KG1 (cell line): ENCODE measurements at regions not wholly inside any gene's neighbourhood (a gene's known extent, or its start where the extent isn't known, plus 50 kb on each side); places are given as distances from the start of the nearest gene placed in this dataset.

ENCODE experiments used
- DNase-seq: peaks from one replicate; lab custom pipeline; 2025; lab: John Stamatoyannopoulos, UW

DNA sequence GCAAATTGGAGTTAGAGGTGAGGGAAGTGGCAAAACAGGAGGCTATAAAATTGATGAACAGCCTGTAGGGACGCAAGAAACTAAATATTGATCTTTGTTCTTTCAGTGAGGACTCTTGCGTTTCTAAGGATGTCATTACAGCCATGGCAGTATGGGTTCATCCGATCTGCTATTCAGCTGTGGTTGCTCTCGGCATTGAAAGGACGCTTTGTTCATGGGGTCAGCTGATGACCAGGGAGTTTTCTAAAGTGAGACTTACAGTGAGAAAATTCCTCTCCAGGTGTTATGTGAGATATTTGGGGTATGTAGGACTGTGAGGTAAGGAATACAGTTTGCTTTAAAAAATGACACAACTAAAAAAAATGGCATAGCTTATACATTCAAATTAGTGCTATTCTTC lies 52.7 kb upstream of the PELI1 start:
- DNase-seq = no peak

DNA sequence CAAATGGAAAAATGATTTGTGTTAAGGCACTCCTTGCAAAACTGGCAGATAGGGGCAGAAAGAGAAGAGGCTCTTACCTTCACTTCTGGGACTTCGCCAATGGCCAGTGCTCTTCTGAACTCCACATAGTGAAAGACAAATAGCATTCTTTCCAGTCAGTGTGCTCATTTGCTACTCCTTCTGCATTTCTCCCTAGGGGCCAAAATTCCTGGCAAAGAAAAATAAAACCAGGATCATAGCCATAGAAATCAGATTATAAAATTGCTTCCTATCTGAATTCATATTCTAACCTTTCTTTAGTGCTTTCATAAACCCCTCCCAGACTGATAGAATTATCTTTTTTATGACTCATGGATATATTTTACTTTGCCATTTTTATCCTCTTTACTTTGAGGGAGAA lies 56.9 kb upstream of the PELI1 start:
- no peak for DNase-seq

DNA sequence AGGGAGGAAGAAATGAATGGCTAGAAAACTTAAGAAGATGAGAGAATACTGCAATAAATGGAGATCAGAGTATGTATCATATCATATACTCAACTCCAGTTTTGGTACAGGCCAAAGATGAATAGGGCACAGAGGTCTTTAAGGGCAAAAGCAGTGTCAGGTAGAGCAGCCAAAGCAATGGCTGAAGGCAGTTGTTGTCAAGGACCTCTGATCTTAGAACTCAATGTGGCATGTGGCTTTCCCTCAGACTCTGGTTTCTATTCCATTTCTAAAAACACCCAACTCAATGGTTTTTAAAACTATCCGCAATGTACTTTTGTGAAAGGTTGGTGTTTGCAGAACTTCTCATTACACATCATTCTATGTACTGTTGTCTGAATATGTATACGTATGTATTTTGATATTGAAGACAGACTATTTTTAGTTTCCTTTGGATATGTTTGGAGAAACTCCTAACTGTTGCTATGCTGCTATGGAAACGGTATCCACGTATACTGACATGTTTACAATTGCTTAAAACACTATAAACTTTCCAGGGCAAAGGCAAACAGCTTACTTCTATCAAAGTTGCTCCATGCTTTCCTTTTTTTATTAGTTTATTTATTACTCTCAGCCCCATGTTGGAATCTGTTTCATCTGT lies 58.1 kb upstream of the PELI1 start:
- no peak for DNase-seq

DNA sequence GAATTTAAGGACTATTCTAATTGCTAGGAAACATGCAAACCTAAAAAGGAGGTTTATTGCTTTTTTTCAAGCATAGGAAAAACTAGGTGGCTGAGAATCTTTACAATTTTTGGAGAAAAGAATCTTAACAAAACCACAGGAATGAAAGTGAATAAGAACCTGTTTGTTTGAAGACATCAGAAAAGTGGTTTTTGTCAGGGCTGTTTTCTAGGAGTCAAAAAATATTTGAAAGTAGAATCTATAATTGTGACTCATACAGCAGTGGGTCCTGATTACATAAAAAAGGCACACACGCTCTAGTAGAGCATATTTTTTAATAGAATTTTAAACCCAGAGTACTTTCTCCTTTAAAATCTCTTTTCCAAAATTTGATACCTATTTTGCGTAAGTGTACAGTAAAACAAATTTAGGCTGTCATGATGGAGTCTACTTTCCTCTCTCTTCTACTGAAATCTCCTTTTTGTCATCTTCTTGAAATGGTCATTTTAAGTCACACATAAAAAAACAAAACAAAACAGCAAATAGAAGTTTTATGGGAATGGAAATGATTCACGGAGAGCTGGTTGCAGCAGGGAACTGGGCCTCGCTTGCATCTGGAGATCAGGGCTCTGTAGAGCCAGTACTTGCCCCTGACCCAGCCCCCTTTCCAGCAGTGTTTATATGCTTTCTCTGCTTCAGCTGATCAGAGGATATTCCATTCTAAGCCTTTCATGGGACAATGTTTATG lies 59.1 kb upstream of the PELI1 start:
- DNase-seq = no peak

- DNase-seq = no peak
Observed at GRCh38 chr2:64203858-64204632, 59.8 kb upstream of the PELI1 start.

DNA sequence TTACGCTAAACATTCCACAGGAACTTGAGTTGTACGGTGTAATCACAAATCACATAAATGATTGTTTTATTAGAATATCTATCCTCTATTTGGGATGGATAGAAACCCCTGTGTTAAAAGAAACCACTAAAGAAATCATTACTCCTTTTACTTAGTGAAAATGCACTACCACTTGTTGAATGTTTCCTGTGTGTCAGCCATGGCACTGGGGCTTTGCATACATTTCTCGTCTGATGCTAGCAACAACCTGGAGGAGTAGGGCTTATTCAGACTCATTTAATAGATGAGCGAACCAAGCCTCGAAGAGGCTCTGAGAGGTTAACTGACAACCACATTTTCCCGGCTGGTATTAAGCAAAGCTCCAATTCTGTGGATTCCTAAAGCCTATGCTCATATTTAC lies 60.5 kb upstream of the PELI1 start:
- DNase-seq = no peak

DNA sequence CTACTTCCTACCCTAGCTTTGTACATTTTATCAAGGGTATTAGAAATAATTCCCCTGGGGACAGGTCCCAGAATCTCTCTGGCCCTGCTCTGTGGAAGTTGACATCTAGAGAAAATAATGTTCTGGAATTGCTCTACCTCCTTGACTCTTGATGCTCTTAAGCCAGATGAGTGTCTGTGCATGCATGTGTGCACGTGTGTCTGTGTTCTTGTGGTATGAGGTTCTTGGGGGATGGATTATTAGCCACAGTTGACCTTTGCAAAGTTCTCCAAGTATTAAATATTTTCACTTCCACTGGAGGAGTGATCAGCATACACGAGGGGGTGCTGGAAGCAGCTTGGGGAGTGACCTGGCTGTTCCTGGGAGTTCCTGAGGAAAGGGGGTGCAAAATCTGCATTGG lies 61.2 kb upstream of the PELI1 start:
- DNase-seq = no peak

DNA sequence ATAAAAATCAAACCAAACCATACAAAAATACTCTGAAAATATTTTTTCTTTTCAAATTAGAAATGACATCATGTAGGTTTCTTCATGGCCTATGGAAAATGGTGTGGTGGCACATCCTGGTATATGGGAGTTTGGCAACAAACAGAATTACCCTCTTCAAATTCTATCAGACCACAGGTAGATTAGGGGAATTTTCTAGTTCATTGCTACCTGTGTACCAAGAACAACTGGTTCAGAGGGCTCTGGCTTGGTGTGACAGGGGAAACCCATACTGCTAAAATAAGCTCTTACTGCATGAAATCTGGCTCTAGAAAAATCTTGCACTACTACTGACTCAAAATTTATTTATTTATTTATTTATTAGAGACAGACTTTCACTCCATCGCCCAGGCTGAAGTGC lies 63.4 kb upstream of the PELI1 start:
- DNase-seq = no peak

DNA sequence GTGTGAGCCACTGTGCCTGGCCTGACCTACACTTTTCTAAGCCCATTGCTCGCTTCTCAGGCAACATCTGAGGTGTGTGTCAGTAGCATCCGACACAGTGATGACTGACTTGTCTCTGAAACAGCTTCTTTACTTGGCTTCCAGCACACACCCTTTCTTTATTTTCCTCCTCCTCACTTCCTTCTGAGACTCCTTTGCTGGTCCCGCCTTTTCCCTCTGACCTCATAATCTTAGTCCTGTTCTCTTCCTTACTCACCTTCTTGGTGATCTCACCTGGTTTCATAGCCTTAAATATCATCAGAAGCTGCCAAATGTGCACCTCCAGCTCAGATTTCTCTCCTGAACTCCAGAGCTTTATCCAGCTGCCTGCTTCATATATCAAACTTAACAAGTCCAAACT lies 66.6 kb upstream of the PELI1 start:
- DNase-seq = no peak

GRCh38 chr2:64211276-64211921 lies 67.2 kb upstream of the PELI1 start:
- no peak for DNase-seq

- no peak for DNase-seq
Observed at GRCh38 chr2:64212346-64212745, 68.1 kb upstream of the PELI1 start.

GRCh38 chr2:64212801-64213321 lies 68.6 kb upstream of the PELI1 start:
- DNase-seq = no peak

GRCh38 chr2:64213532-64214275 lies 69.5 kb upstream of the PELI1 start:
- DNase-seq = no peak

DNA sequence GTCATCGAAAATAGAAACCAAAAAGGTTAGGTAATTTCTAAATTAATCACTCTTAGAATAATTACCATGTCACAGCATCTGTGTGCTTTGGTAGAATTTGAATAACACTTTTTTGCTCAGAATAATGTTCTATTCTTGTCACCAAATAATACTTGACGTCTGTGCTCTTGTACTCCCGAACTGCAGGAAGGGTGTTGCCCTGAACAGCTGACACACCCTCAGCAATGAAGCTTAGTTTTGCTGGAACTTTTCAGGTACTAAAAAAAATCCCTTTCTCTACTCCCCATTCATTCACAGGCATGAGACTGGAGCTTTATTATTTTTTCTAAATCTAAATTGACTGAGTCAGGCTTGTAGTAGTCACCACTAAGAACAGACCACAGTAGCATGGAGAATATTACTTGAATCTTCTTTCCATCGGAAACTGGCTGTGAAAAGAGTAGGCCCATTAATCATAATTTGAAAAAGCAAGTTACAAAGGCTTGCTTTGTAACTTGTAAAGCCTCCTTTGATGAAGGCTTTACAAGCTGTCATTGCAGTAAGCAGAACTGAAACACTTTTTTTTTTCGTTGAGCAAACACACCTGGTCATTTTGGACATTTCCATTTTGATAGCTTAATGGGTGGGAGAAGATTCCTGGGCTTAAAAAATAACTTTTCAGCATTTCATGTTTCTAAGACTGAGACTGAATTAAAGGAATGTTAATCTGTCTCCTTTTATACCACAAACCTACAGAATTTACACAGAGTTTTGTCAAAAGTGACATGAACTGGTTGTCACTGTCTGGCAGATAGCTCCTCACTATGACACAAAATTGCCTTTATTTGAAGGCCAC lies 70.3 kb upstream of the PELI1 start:
- no peak for DNase-seq

DNA sequence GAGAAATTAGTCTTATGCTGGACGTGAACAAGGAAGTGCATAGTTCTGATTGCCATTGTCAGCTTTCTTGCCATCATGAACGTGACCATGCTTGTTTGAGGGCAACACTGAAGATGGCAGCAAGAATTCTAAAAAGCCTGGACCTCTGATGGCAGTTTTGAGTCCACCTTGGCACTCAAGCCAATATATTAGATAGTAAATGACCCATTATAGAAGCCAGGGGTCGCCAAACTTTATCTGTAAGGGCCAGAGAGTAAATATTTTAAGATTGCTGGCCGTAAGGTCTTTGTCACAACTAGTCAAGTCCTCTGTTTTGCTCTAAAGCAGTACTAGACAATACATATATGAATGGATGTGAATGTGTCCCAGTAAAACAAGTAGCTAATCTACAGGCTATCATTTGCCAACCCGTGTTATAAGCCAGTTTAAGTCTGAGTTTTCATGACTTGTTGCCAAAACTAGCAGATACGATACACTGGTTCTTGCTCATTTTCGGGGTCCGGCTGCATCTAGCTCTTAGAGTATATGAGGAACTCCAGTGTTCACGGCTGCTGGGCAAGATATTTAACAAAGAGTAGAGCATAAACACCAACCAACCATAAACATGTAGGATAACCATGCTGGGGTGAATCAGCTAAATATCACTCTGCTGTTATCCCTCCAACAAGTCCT lies 73.1 kb upstream of the PELI1 start:
- DNase-seq = no peak

DNA sequence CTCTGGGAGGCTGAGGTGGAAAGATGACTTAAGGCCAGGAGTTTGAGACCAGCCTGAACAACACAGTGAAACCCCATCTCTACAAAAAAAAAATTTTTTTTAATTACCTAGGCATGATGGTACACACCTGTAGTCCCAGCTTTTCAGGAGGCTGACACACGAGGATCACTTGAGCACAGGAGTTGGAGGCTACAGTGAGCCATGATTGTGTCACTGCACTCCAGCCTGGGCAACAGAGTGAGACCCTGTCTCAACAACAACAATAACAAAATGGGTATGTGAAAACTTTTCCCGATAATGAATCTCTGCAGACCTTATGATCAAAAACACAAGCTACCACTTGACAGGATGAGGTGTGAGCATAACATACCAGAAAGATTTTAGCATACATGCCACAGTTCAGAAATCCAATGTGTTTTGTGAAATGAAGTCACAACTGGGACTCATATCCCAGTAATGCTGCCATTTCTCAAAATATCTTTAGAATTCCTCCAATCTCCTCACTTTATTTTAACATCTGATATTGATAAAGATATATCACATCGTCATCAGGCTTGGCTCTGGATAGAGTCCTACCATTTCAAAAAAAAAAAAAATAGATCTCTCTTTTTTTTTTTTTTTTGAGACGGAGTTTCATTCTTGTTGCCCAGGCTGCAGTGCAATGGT lies 74.0 kb upstream of the PELI1 start:
- no peak for DNase-seq

DNA sequence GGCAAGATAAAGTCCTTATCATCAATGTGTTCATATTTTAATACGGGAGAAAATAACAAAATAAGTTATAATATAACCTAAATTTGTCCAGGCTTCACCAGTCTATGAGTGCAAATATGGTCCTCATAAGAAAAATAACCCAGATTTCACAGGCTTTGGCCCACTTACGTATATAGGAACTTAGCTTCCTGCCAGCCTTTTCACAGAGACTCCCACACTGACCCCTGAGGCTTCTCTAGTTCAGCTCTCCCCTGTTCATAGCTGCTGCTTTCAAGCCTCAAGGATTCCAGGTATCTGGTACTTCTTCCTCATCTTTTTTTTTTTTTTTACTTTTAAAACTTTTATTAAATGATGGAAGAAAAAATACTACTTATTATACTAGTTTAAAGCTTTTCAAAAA lies 74.9 kb upstream of the PELI1 start:
- DNase-seq = no peak

- no peak for DNase-seq
Observed at GRCh38 chr2:64220265-64220664, 76.0 kb upstream of the PELI1 start.

DNA sequence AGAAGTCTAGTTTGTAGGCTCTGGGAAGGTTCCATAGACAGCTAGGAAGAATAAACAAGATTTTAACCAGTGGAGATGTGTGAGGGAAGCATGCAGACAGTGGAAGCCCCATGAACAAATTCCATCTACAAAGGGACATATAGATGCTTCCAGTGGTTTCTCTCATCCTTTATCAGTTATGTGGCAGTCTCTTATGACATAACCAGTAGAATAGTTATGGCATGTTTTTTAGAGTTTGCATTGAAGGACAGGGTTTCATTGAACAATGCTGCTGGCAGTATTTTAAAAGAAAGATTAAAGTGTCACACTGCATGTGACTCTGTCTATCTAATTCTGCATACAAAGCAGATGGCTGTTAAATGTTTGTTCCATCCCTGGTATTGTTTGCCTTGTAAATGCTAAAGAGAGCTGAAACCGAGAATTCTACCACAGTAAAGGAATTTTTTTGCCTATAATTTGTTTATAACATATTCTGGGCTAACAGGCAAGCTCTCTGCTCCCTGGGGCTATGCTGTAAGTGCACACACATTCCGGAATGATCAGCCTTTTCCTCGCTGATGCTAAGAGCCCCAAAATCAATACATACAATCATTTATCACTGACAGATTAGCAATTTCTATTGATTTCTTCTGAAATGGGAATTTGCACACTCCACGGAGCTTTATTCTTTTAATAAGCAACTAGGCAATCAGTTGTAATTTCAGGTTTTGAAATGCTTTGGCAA lies 76.8 kb upstream of the PELI1 start:
- DNase-seq = no peak
